ENCODE measurements at regions not wholly inside any gene's neighbourhood (a gene's known extent, or its start where the extent isn't known, plus 50 kb on each side); places are given as distances from the start of the nearest gene placed in this dataset.

DNA sequence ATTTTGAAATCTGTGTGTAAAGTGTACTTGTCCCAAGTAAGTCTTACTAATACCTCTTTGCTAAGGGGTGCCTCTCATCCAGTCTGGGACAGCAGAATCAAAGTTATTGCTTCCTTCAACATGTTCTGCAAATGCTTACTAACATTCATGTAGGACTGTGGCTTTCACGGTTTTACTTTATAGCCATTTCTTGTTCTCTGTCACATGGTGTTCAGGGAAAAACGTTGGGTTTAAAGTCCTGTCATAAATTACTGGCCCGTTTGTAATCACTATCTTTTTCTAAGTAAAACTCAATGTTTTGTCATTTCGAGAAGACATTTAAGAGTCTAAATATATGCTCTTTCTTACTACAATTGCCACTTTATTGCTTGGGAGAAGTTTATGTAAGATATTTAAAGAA is 321.1 kb downstream of the STIM2 start:
- DNase-seq (ENCODE audit: low spot score): no peak

DNA sequence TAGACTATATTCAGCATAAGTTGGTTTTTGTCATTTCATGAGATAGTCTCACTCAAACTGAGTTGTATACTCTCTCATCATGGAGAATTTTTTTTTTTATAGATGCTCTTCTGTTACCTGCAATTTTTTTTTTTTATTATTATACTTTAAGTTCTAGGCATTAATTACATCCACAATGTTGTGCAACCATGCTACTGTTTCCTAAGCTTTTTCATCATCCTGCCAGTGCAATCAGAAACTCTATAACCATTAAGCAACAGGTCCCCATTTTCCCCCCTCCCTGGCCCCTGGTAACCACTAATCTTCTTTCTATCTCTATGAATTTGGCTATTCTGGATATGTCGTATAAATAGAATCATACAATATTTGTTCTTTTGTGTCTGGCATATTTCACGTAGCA is 321.6 kb downstream of the STIM2 start:
- no peak for DNase-seq (ENCODE audit: low spot score)

DNA sequence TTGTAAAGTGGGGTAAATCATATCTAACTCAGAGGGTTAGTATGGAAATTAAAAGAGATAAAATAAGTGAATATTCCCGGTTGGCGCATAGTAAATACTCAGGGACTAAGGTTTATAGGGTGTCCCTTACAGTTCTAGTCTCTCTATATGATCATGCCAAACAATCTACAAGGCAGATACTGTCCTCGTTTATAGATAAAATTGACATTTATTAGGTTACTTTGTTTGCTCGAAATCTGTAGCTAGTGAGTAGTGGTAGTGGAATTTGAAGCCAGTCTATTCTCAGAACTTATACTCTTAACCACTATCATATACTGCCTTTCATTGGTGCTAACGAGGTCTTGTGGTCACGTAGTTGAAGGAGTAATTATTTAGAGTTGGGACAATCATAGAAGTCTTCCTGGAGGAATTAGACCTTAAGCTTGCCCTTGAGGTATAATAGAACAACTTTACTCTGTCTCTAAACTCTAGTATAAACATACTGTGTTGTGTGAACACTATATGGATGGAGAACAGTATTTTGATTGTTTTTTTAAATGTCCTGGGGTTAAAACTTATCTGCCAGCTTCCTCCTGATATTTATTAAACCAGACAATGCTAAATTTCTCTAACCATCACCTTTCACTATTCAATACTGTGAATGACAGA is 324.0 kb downstream of the STIM2 start:
- DNase-seq (ENCODE audit: low spot score): no peak

DNA sequence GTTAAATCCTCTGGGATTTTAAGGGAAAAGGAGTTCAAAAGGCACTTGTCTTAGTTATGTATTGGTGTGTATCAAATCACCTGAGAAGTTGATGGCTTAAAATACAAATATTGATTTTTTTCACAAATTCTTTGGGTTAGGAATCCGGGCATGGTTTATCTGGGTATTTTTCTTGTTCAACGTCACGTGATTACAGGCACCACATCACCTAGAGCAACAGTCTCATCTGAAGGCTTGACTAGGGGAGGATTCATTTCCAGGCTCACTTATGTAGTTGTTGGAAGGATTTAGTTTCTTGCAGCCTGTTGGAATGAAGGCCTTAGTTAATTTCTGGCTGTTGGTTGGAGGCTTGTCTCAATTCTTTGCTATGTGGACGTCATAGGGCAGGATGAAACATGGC is 326.1 kb downstream of the STIM2 start:
- no peak for DNase-seq (ENCODE audit: low spot score)

GRCh38 chr4:27187786-27188185 is 327.1 kb downstream of the STIM2 start:
- DNase-seq (ENCODE audit: low spot score): no peak

DNA sequence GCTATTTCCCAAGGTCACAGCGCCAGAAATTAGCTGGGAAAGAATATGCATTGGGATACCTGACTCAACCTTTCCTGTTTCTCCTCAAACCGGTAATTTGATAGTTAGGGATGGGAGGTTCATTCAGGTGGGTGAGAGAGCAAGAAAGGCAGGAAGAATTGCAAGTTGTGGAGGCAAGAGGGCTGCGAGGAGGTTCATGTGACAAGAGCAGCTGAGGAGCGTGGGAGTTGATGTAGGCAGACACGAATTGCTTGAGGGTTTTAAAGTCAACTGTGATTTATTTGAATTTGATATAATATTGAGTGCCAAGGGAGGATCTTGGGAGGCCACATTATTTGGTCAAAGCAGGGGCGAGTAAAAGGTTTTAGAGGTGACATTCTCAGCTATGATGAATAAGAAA is 329.0 kb downstream of the STIM2 start:
- DNase-seq (ENCODE audit: low spot score): no peak

GRCh38 chr4:27191592-27191991 is 331.0 kb downstream of the STIM2 start:
- no peak for DNase-seq (ENCODE audit: low spot score)

- no peak for DNase-seq (ENCODE audit: low spot score)
Measured at GRCh38 chr4:27194599-27195176, 334.0 kb downstream of the STIM2 start.

- DNase-seq (ENCODE audit: low spot score): no peak
Measured at GRCh38 chr4:27198246-27198645, 337.6 kb downstream of the STIM2 start.

DNA sequence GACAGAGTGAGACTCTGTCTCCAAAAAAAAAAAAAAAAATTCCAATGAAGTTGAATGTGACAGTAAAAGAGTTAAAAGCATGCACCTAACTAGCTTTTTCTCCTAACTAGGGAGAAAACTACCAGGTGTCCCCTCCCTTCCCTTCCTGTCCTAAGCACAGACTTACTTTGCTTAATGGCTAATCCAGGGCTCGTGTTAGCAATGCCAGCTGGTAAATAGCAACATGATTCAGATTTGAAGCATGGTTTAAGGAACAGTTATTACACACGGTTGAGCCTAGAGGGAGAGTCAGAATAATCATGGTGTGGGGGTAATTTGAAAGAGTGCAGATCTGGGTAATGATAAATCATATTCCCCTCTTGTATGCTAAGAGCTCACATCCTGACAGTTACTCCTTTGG is 338.3 kb downstream of the STIM2 start:
- DNase-seq (ENCODE audit: low spot score): no peak

DNA sequence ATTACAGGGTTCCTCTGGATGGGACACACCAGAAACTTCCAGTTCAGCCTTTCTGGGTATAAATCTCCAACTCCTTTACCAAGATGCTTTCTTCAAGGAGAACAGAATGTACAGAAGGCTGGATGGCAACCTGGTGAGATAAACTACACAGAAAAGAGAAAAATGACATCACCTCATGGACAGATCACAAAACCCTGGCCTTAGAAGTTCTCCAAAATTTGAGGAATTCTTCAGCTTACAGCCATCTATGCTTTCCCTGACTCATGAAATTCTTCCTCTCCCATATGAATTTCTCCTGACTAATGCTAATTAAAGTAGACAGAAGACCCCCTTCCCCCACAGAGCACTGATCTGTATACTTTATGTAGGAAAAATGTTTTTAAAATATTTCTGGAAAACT is 345.4 kb downstream of the STIM2 start:
- DNase-seq (ENCODE audit: low spot score): no peak

- DNase-seq (ENCODE audit: low spot score): no peak
Measured at GRCh38 chr4:27210956-27211355, 350.3 kb downstream of the STIM2 start.

GRCh38 chr4:27214010-27214409 is 353.4 kb downstream of the STIM2 start:
- DNase-seq (ENCODE audit: low spot score): no peak

- DNase-seq (ENCODE audit: low spot score): no peak
Measured at GRCh38 chr4:27215220-27215826, 354.7 kb downstream of the STIM2 start.

DNA sequence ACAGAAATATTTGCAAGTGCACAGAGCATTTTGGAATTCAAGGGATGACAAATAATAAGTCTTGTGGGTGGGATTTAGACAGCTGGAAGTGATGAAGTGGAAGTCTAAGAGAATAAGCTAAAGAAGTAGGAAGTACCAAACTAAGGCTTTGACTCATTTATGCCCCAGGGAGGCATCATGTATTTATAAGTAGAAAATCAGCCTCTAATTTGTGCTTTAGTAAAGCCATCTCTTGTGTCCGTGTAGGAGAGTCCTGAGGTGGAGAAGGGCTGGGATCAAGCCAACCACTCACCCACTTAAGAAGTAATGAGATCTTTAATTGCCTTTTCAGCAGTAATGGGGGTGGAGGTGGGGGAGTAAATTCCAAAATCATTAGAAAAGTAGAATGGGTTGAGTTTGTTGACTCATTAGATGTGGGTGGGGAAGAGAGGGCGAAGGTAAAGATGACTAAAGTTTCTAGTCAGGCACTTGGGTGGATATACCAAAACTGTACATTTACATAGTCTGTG is 356.7 kb downstream of the STIM2 start:
- DNase-seq (ENCODE audit: low spot score): no peak

DNA sequence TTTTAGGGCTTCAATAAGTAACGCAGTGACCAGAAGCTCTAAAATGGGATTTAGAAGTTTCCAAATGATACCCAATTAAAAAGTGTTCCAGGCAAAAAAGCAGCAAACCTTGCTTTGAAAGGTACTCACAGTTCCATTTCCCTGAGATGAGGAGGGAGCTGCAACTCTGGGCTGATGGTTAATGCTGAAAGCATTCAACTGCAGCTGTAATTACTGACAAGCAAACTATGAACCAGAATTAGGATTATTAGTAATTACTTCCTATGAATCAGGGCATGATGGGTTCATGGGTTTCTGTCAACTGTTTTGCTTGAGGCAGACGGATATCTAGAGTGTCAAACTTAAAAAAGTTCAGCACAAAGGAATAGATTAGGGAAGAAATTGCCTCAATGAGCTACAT is 357.4 kb downstream of the STIM2 start:
- no peak for DNase-seq (ENCODE audit: low spot score)

GRCh38 chr4:27223326-27223725 is 362.7 kb downstream of the STIM2 start:
- no peak for DNase-seq (ENCODE audit: low spot score)

DNA sequence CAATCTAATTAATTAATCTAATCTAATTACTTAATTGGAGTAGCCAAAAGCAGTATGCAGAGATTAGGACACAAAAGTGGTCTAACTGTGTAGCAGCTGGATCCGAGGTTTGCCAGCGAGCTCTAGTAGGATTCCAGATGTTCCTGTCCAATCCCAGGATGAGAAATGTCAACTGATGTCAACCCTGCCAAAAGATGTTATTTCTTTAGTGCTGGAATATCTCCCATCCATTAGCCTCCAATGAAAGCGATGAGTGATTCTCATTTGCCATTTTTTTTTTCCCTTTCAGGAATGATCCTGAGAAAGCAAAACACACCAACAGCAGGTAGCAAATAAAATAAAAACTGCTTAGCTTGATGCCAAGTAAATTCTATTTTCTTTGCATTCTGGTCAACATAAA is 372.9 kb downstream of the STIM2 start:
- DNase-seq (ENCODE audit: low spot score): no peak

DNA sequence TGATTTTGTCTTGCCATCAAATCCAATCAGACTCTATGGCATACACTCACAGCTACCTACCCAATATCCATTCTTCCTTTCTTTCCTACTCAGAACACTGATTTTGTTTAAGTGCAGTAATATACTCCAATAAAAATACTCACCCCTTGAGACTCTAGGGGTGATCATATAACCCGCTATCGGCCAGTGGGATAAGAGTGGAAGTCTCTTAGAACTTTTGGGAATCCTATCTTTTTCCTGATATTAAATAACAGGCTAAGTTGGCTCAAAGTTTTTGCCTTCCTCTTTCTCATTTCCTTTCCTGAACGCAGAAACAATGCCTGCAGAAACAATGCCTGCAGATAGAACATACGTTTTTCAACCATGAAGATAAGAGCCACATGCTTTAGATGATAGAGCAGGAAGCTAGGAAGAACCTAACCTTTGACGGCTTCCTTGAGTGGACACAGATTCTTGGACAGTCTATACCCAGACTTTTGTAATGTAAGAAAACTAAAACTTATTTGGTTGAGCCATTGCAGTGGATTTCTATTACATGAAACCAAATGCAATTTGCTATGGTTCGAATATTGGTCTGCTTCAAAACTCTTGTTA is 373.8 kb downstream of the STIM2 start:
- DNase-seq (ENCODE audit: low spot score): no peak

DNA sequence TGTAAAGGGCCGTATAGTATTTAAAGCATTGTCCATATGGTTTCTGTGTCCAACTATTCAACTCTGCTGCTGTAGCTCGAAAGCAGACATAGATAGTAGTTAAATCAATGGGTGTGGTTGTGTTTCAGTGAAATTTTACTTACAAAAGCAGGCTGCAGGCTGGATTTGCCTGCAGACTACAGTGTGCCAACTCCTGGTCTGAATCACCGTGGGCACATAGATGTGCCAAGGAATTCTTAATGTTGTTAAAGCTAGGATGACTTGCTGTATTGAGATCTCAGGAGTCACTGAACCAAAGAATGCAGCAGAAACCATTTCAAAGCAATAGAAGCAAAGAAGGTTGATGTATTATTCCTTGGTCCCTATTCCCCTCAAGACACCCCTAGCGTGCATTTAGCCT is 379.0 kb downstream of the STIM2 start:
- no peak for DNase-seq (ENCODE audit: low spot score)

GRCh38 chr4:27242217-27242616 is 381.6 kb downstream of the STIM2 start:
- DNase-seq (ENCODE audit: low spot score): no peak

DNA sequence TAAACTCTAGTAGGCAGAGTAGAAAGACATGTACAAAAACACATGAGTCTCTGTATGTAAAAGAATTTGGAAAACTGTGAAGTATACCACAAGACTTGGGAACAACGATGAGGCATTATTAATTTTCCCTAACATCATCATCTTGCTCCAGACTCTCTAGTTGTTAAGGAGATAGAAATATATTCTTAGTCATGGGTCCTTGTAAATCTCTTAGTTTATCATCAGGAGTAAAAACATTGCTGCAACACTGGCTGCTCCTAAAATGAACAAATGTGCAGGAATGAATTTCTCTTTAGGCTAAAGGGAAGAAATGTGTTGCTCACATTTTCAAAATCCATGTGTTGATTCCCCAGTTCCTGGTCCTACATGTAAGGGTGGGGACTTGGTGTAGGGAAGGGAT is 384.6 kb downstream of the STIM2 start:
- no peak for DNase-seq (ENCODE audit: low spot score)

DNA sequence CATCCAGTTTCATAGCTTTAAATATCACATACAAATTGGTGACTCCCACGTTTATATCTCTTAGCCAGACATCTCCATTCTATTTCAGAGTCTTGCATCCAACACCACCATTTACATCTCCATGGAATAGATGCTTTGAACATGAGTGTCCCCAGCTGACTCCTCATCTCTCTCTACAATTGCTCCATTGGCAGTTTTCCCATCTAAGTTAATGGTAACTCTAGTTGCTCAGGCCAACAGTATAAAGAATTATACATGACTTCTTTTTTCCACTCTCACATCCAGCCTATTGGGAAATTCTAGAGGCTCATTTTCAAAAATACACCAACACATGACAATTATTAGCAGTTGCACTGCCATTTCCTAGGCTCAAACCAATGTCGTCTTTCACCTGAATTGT is 388.2 kb downstream of the STIM2 start:
- DNase-seq (ENCODE audit: low spot score): no peak
